ENCODE measurements at regions not wholly inside any gene's neighbourhood (a gene's known extent, or its start where the extent isn't known, plus 50 kb on each side); places are given as distances from the start of the nearest gene placed in this dataset.

- DNase-seq (ENCODE audit: low read depth in 2 of 2), result no peak
Observed at GRCh38 chr1:221459558-221459957, 282.3 kb downstream of the DUSP10 start.

- no peak for DNase-seq (ENCODE audit: low read depth in 2 of 2)
Observed at GRCh38 chr1:221462345-221462744, 279.5 kb downstream of the DUSP10 start.

- no peak for DNase-seq (ENCODE audit: low read depth in 2 of 2)
Observed at GRCh38 chr1:221468546-221468945, 273.3 kb downstream of the DUSP10 start.

- DNase-seq (ENCODE audit: low read depth in 2 of 2), result no peak
Observed at GRCh38 chr1:221469476-221469875, 272.4 kb downstream of the DUSP10 start.

- DNase-seq (ENCODE audit: low read depth in 2 of 2), result no peak
Observed at GRCh38 chr1:221470000-221470698, 271.7 kb downstream of the DUSP10 start.

GRCh38 chr1:221473411-221473810 is 268.5 kb downstream of the DUSP10 start:
- no peak for DNase-seq (ENCODE audit: low read depth in 2 of 2)

- no peak for DNase-seq (ENCODE audit: low read depth in 2 of 2)
Observed at GRCh38 chr1:221477252-221477651, 264.6 kb downstream of the DUSP10 start.

- DNase-seq (ENCODE audit: low read depth in 2 of 2), result peak; percentile 20 to 28
Observed at GRCh38 chr1:221478050-221478949, 263.6 kb downstream of the DUSP10 start.

GRCh38 chr1:221487781-221488524 is 253.9 kb downstream of the DUSP10 start:
- no peak for DNase-seq (ENCODE audit: low read depth in 2 of 2)

GRCh38 chr1:221488550-221488949 is 253.3 kb downstream of the DUSP10 start:
- no peak for DNase-seq (ENCODE audit: low read depth in 2 of 2)

- no peak for DNase-seq (ENCODE audit: low read depth in 2 of 2)
Observed at GRCh38 chr1:221494670-221495069, 247.2 kb downstream of the DUSP10 start.

GRCh38 chr1:221497046-221497445 is 244.8 kb downstream of the DUSP10 start:
- DNase-seq (ENCODE audit: low read depth in 2 of 2), result no peak

- DNase-seq (ENCODE audit: low read depth in 2 of 2), result no peak
Observed at GRCh38 chr1:221503268-221503667, 238.6 kb downstream of the DUSP10 start.

- no peak for DNase-seq (ENCODE audit: low read depth in 2 of 2)
Observed at GRCh38 chr1:221509575-221510355, 232.1 kb downstream of the DUSP10 start.

- no peak for DNase-seq (ENCODE audit: low read depth in 2 of 2)
Observed at GRCh38 chr1:221510793-221511503, 230.9 kb downstream of the DUSP10 start.

- DNase-seq (ENCODE audit: low read depth in 2 of 2), result no peak
Observed at GRCh38 chr1:221511797-221512196, 230.1 kb downstream of the DUSP10 start.

- DNase-seq (ENCODE audit: low read depth in 2 of 2), result no peak
Observed at GRCh38 chr1:221514806-221515205, 227.1 kb downstream of the DUSP10 start.

GRCh38 chr1:221515496-221515895 is 226.4 kb downstream of the DUSP10 start:
- no peak for DNase-seq (ENCODE audit: low read depth in 2 of 2)

GRCh38 chr1:221517961-221518360 is 223.9 kb downstream of the DUSP10 start:
- no peak for DNase-seq (ENCODE audit: low read depth in 2 of 2)

GRCh38 chr1:221520250-221520649 is 221.6 kb downstream of the DUSP10 start:
- no peak for DNase-seq (ENCODE audit: low read depth in 2 of 2)

- no peak for DNase-seq (ENCODE audit: low read depth in 2 of 2)
Observed at GRCh38 chr1:221521686-221522085, 220.2 kb downstream of the DUSP10 start.
